Fibroblast of mammary gland (primary cell): ENCODE measurements at regions not wholly inside any gene's neighbourhood (a gene's known extent, or its start where the extent isn't known, plus 50 kb on each side); places are given as distances from the start of the nearest gene placed in this dataset.
A peak's percentile ranks its signal among the peaks of the same experiment; 100 is the strongest.

Experiments
- DNase-seq: peaks from one replicate; pipeline ENCODE4 v3.0.0-alpha.2; 2010; ENCODE audit warnings: low read depth
- H3K4me3 ChIP-seq: 2 replicates; pipeline ENCODE4 v1.5.1; 2011; ENCODE audit warnings: low read depth, mild to moderate bottlenecking, low read length, moderate library complexity; ENCODE audit not compliant: control insufficient read depth
- TF ChIP-seq, protein P1 (sequence below): conservative IDR thresholded peaks from 2 replicates; pipeline ENCODE4 v1.5.1; 2011; ENCODE audit warnings: low read depth, low read length, inconsistent platforms; ENCODE audit not compliant: control insufficient read depth, insufficient read depth

DNA sequence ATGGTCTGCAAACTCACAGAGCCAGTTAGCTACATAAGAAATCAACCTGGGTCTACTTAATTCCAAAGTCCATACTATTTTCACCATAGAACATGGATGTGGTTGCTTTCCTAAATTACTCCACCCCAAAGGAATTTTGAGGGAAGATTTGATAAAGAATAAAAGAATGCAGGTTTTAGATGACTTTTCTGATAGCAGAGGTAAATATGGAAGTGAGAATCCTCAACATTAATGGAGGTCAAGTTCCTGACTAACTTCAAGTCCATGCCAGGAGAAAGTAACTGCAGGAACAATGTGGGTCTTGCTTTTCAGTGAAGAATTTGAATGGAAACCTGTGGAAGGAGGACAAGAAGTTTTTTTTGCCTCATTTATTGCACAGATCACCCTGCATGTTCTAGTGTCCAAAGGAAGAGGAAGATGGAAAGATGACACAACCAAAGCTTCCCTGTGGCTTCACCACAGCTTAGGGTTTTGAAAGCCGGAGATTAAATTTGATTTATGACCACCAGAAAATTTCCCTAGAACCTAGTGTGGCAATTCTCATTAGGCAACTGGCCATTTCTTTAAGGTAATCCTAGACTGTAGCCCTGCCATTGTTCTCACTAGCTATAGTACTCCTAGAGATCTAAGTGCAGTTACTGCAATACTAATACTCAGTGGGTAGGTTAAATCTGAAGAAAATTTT, 429.7 kb downstream of the RAP2B start:
- no peak overlapping the region for H3K4me3 ChIP-seq
- no peak for DNase-seq
- TF ChIP-seq, protein P1, sequence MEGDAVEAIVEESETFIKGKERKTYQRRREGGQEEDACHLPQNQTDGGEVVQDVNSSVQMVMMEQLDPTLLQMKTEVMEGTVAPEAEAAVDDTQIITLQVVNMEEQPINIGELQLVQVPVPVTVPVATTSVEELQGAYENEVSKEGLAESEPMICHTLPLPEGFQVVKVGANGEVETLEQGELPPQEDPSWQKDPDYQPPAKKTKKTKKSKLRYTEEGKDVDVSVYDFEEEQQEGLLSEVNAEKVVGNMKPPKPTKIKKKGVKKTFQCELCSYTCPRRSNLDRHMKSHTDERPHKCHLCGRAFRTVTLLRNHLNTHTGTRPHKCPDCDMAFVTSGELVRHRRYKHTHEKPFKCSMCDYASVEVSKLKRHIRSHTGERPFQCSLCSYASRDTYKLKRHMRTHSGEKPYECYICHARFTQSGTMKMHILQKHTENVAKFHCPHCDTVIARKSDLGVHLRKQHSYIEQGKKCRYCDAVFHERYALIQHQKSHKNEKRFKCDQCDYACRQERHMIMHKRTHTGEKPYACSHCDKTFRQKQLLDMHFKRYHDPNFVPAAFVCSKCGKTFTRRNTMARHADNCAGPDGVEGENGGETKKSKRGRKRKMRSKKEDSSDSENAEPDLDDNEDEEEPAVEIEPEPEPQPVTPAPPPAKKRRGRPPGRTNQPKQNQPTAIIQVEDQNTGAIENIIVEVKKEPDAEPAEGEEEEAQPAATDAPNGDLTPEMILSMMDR, result no peak

DNA sequence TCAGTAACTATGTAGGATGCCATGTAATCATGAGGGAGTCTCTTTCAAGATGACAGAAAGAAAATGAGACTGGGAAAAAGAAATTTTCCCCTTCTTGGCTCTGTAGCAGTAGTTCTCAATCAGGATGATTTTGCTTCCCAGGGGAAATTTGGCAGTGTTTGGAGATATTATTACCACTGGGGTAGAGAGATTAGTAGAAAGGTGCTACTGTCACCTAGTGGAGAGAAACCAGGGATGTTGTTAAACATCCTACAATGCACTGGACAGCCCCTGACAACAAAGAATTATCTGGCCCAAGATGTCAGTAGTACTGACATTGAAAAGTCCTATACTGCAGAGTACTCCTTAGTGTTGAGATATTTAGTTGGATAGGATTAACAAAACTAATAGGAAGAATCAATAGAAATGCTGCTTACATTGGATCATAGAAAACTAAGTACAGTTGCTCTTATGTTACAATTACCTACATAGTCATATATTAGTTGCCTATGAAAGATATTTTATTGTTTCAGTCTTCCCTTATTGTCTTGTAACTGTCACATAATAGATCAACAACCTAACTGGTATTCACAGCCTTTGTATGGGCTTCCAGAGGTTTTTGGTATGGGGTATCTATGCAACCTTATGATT, 433.3 kb downstream of the RAP2B start:
- TF ChIP-seq, protein P1, result peak; percentile 76
- no peak overlapping the region for H3K4me3 ChIP-seq
- DNase-seq, result peak; percentile 59

DNA sequence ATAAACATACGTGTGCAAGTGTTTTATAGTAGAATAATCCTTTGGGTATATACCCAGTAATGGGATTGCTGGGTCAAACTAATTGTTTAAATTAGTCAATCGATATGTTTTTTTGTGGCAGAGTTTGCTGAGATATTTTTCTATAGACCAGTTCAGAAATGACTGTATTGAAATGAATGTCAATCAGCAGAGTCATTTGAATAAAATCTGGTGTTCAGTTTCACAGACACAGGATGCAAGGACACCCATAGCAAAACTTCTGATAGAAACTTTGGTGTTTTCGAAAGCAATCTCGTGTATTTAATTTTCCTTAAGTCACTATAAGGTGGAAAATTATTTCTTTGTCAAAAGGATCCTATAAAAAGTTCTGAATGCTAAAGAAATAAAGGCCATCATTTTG, 434.4 kb downstream of the RAP2B start:
- H3K4me3 ChIP-seq, result no peak overlapping the region
- DNase-seq, result no peak
- TF ChIP-seq, protein P1, result no peak

DNA sequence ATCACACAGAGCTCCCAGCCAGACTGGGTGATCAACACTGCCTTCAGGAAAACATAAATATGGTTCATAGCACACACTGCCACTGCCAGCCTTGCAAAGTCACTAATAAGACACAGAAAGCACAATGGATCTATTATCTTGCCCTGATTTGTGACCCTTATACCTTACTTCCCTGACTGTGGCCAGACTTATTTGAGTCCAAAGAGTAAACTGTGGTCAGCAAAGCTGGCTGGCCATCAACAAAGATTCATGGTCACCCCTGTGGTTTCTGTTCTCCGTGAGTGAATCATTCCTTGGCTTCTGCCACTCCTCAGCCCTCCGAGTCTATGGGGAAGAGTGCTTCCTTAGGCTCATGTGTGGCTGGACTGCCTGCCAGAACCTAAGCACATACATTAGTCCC, 437.7 kb downstream of the RAP2B start:
- no peak overlapping the region for H3K4me3 ChIP-seq
- TF ChIP-seq, protein P1, result no peak
- DNase-seq, result peak; percentile 94

DNA sequence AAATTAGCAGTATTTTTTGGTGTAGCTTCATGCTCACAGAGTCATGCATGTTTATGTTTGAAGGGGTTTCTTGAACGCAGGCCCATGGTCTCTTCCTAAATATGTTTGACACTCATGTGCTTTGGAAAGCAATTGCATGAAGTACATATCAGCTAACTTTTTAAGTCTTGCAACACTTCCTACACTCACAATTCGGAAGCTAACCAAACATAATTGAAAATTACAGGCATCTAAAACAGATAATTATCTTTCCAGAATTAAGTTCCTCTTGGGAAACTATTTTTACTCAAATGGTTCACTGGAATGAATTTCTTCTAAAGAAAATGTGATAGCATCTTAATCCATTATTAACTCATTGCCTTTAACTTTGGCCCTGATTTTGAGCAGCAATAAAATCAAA, 438.9 kb downstream of the RAP2B start:
- H3K4me3 ChIP-seq, result no peak overlapping the region
- TF ChIP-seq, protein P1, result no peak
- DNase-seq, result no peak

DNA sequence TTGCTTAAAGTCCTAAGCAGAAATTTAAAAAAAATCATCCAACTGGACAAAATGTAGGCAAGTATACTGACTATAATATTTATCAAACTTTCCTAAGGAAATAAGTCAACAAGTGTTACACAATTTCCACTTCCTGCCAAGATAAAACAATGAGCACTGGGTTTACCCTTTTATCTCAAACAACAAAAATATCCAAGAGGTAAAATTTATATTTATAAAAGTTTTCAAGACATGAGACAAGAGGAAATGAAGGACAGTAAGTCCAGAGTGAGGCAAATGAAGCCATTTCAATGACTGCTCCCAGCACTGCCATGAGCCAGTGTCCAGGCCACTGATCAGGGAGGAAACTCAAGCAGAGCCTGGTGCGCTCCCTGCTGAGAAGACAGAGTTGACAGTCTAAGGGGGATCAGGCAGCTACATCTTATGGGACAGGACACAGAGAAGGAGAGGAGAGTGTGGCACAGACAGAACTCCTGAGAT, 439.4 kb downstream of the RAP2B start:
- TF ChIP-seq, protein P1, result no peak
- no peak overlapping the region for H3K4me3 ChIP-seq
- DNase-seq, result peak; percentile 22
